ENCODE measurements at regions not wholly inside any gene's neighbourhood (a gene's known extent, or its start where the extent isn't known, plus 50 kb on each side); places are given as distances from the start of the nearest gene placed in this dataset.

- CTCF ChIA-PET, result interaction anchor here (1.5 kb wide), 1 partner anchor 8 kb away, joined by 5 read pairs; no protein-coding TSS in a partner anchor
- DNase-seq (ENCODE audit: extremely low spot score), result no peak
- POLR2A ChIA-PET, result no interaction called here
- TF ChIP-seq, protein P1, sequence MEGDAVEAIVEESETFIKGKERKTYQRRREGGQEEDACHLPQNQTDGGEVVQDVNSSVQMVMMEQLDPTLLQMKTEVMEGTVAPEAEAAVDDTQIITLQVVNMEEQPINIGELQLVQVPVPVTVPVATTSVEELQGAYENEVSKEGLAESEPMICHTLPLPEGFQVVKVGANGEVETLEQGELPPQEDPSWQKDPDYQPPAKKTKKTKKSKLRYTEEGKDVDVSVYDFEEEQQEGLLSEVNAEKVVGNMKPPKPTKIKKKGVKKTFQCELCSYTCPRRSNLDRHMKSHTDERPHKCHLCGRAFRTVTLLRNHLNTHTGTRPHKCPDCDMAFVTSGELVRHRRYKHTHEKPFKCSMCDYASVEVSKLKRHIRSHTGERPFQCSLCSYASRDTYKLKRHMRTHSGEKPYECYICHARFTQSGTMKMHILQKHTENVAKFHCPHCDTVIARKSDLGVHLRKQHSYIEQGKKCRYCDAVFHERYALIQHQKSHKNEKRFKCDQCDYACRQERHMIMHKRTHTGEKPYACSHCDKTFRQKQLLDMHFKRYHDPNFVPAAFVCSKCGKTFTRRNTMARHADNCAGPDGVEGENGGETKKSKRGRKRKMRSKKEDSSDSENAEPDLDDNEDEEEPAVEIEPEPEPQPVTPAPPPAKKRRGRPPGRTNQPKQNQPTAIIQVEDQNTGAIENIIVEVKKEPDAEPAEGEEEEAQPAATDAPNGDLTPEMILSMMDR (IDR thresholded peaks at IDR 0.05; ENCODE audit: control extremely low read depth, extremely low read depth, low read depth, missing control alignments), result no peak
Measured at GRCh38 chr3:8103954-8104353, 397.7 kb upstream of the LMCD1 start.

GRCh38 chr3:8106921-8107320 is 394.7 kb upstream of the LMCD1 start:
- DNase-seq (ENCODE audit: extremely low spot score), result no peak
- TF ChIP-seq, protein P1 (IDR thresholded peaks at IDR 0.05; ENCODE audit: control extremely low read depth, extremely low read depth, low read depth, missing control alignments), result no peak
- ChIA-PET POLR2A (no interaction called here), CTCF (interaction anchor here (1.2 kb wide), 1 partner anchor 66 kb away, joined by 3 read pairs; no protein-coding TSS in a partner anchor)

GRCh38 chr3:8110966-8111798 is 390.4 kb upstream of the LMCD1 start:
- ChIA-PET CTCF (interaction anchor here (0.6 to 2.5 kb wide), 7 partner anchors 9 to 25 kb away, joined by 3 to 13 read pairs (median 5); no protein-coding TSS in a partner anchor), POLR2A (no interaction called here)
- TF ChIP-seq, protein P1 (IDR thresholded peaks at IDR 0.05; ENCODE audit: control extremely low read depth, extremely low read depth, low read depth, missing control alignments), result peak; percentile 68
- DNase-seq (ENCODE audit: extremely low spot score), result peak; percentile 38

- ChIA-PET POLR2A (no interaction called here), CTCF (interaction anchor here (2.1 kb wide), 2 partner anchors 21 to 23 kb away, joined by 6 to 8 read pairs; no protein-coding TSS in a partner anchor)
- TF ChIP-seq, protein P1 (IDR thresholded peaks at IDR 0.05; ENCODE audit: control extremely low read depth, extremely low read depth, low read depth, missing control alignments), result no peak
- no peak for DNase-seq (ENCODE audit: extremely low spot score)
Measured at GRCh38 chr3:8112587-8112986, 389.0 kb upstream of the LMCD1 start.

DNA sequence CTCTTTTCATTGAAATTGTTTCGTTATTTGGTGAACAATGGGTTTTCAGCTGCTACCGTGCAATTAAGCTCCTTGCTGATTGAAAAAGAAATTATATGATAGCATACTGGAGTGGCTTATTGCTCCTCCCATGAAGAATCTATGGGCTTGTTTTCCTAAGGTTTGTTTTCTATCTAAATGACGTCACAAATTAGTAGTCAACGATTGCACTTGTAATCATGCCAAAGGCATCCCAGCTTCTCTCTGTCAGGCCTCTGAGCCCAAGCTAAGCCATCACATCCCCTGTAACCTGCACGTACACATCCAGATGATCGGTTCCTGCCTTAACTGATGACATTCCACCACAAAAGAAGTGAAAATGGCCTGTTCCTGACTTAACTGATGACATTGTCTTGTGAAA is 388.0 kb upstream of the LMCD1 start:
- TF ChIP-seq, protein P1 (IDR thresholded peaks at IDR 0.05; ENCODE audit: control extremely low read depth, extremely low read depth, low read depth, missing control alignments), result no peak
- CTCF ChIA-PET, result no interaction called here
- POLR2A ChIA-PET, result no interaction called here
- no peak for DNase-seq (ENCODE audit: extremely low spot score)

- ChIA-PET POLR2A (no interaction called here), CTCF (interaction anchor here (1.5 kb wide), 1 partner anchor 17 kb away, joined by 3 read pairs; no protein-coding TSS in a partner anchor)
- no peak for DNase-seq (ENCODE audit: extremely low spot score)
Measured at GRCh38 chr3:8128686-8129085, 372.9 kb upstream of the LMCD1 start.

More at GRCh38 chr3:8128686-8129085, 372.9 kb upstream of the LMCD1 start:
- TF ChIP-seq, protein P1 (IDR thresholded peaks at IDR 0.05; ENCODE audit: control extremely low read depth, extremely low read depth, low read depth, missing control alignments), result no peak

Data from GM10248 (cell line).